ENCODE measurements at regions not wholly inside any gene's neighbourhood (a gene's known extent, or its start where the extent isn't known, plus 50 kb on each side); places are given as distances from the start of the nearest gene placed in this dataset.

GRCh38 chr4:178696515-178696914 lies 1254.3 kb upstream of the AGA start:
- Histone ChIP-seq H2AK5ac (ENCODE audit: low read length) (no peak overlapping the region), H3K4ac (ENCODE audit: low read depth, low read length) (no peak overlapping the region), H3K23ac (ENCODE audit: low read length) (no peak overlapping the region), H4K5ac (ENCODE audit: low read length) (no peak overlapping the region), H3K27me3 (ENCODE audit: insufficient read depth, low read length, poor library complexity) (no peaks in the 10 kb centered on the region), H3K4me2 (ENCODE audit: low read length) (no peak overlapping the region), H3K4me1 (ENCODE audit: control insufficient read depth, low read depth, low read length) (no peaks in the 10 kb centered on the region), H3K36me3 (ENCODE audit: control insufficient read depth, insufficient read depth, low read length) (no peaks in the 10 kb centered on the region), H2BK120ac (ENCODE audit: low read depth, low read length) (no peak overlapping the region), H3K9ac (ENCODE audit: low read length) (no peak overlapping the region), H2BK5ac (ENCODE audit: low read length) (no peak overlapping the region), H4K8ac (ENCODE audit: low read depth, low read length) (no peak overlapping the region), H3K27ac (ENCODE audit: low read depth, low read length) (no peak overlapping the region), H3K79me2 (ENCODE audit: control insufficient read depth, insufficient read depth, low read length) (no peaks in the 10 kb centered on the region), H2BK15ac (replicated peaks; ENCODE audit: low read depth) (no peak overlapping the region), H3K4me3 (ENCODE audit: low read length) (no peak overlapping the region), H3K56ac (ENCODE audit: low read length) (no peak overlapping the region), H3K18ac (ENCODE audit: low read length) (no peak overlapping the region), H3K79me1 (ENCODE audit: low read length) (no peaks in the 10 kb centered on the region)
- no peak for DNase-seq
- WGBS (ENCODE audit: extremely low coverage, insufficient coverage, low lambda C conversion rate): no CpG with 5 or more reads among the region's 3 CpGs

GRCh38 chr4:178712486-178712885 lies 1270.2 kb upstream of the AGA start:
- no peak overlapping the region for H3K56ac ChIP-seq (ENCODE audit: low read length)
- no peaks in the 10 kb centered on the region for H3K4me1 ChIP-seq (ENCODE audit: control insufficient read depth, low read depth, low read length)
- no peak overlapping the region for H3K4me3 ChIP-seq (ENCODE audit: low read length)
- no CpG with 5 or more reads among the region's 1 CpG for WGBS (ENCODE audit: extremely low coverage, insufficient coverage, low lambda C conversion rate)
- no peak overlapping the region for H2BK15ac ChIP-seq (replicated peaks; ENCODE audit: low read depth)
- no peak overlapping the region for H4K5ac ChIP-seq (ENCODE audit: low read length)
- no peak overlapping the region for H3K27ac ChIP-seq (ENCODE audit: low read depth, low read length)
- H3K79me2 ChIP-seq (ENCODE audit: control insufficient read depth, insufficient read depth, low read length): no peaks in the 10 kb centered on the region
- H3K4me2 ChIP-seq (ENCODE audit: low read length): no peak overlapping the region
- no peak overlapping the region for H3K9ac ChIP-seq (ENCODE audit: low read length)
- no peak for DNase-seq
- H3K4ac ChIP-seq (ENCODE audit: low read depth, low read length): no peak overlapping the region
- no peaks in the 10 kb centered on the region for H3K27me3 ChIP-seq (ENCODE audit: insufficient read depth, low read length, poor library complexity)
- no peak overlapping the region for H3K23ac ChIP-seq (ENCODE audit: low read length)
- H3K79me1 ChIP-seq (ENCODE audit: low read length): no peaks in the 10 kb centered on the region
- no peak overlapping the region for H2BK5ac ChIP-seq (ENCODE audit: low read length)
- no peak overlapping the region for H2BK120ac ChIP-seq (ENCODE audit: low read depth, low read length)
- H3K18ac ChIP-seq (ENCODE audit: low read length): no peak overlapping the region
- H3K36me3 ChIP-seq (ENCODE audit: control insufficient read depth, insufficient read depth, low read length): no peaks in the 10 kb centered on the region
- no peak overlapping the region for H2AK5ac ChIP-seq (ENCODE audit: low read length)
- H4K8ac ChIP-seq (ENCODE audit: low read depth, low read length): no peak overlapping the region

- Histone ChIP-seq H3K79me1 (ENCODE audit: low read length) (no peaks in the 10 kb centered on the region), H3K9ac (ENCODE audit: low read length) (no peak overlapping the region), H3K4me3 (ENCODE audit: low read length) (no peak overlapping the region), H3K4me1 (ENCODE audit: control insufficient read depth, low read depth, low read length) (no peaks in the 10 kb centered on the region), H3K36me3 (ENCODE audit: control insufficient read depth, insufficient read depth, low read length) (no peaks in the 10 kb centered on the region), H3K18ac (ENCODE audit: low read length) (no peak overlapping the region), H2BK120ac (ENCODE audit: low read depth, low read length) (no peak overlapping the region), H4K5ac (ENCODE audit: low read length) (no peak overlapping the region), H2BK5ac (ENCODE audit: low read length) (no peak overlapping the region), H3K79me2 (ENCODE audit: control insufficient read depth, insufficient read depth, low read length) (no peaks in the 10 kb centered on the region), H3K27ac (ENCODE audit: low read depth, low read length) (no peak overlapping the region), H2BK15ac (replicated peaks; ENCODE audit: low read depth) (no peak overlapping the region), H4K8ac (ENCODE audit: low read depth, low read length) (no peak overlapping the region), H3K23ac (ENCODE audit: low read length) (no peak overlapping the region), H3K4ac (ENCODE audit: low read depth, low read length) (no peak overlapping the region), H2AK5ac (ENCODE audit: low read length) (no peak overlapping the region), H3K27me3 (ENCODE audit: insufficient read depth, low read length, poor library complexity) (no peaks in the 10 kb centered on the region), H3K56ac (ENCODE audit: low read length) (no peak overlapping the region), H3K4me2 (ENCODE audit: low read length) (no peak overlapping the region)
- WGBS (ENCODE audit: extremely low coverage, insufficient coverage, low lambda C conversion rate): no CpG with 5 or more reads among the region's 4 CpGs
- DNase-seq: no peak
Observed at GRCh38 chr4:178738026-178738425, 1295.8 kb upstream of the AGA start.

- Histone ChIP-seq H3K23ac (ENCODE audit: low read length) (no peak overlapping the region), H3K79me1 (ENCODE audit: low read length) (no peaks in the 10 kb centered on the region), H3K9ac (ENCODE audit: low read length) (no peak overlapping the region), H2BK5ac (ENCODE audit: low read length) (no peak overlapping the region), H4K5ac (ENCODE audit: low read length) (no peak overlapping the region), H3K79me2 (ENCODE audit: control insufficient read depth, insufficient read depth, low read length) (no peaks in the 10 kb centered on the region), H2AK5ac (ENCODE audit: low read length) (no peak overlapping the region), H4K8ac (ENCODE audit: low read depth, low read length) (no peak overlapping the region), H3K27ac (ENCODE audit: low read depth, low read length) (no peak overlapping the region), H3K36me3 (ENCODE audit: control insufficient read depth, insufficient read depth, low read length) (no peaks in the 10 kb centered on the region), H2BK120ac (ENCODE audit: low read depth, low read length) (no peak overlapping the region), H3K4ac (ENCODE audit: low read depth, low read length) (no peak overlapping the region), H3K18ac (ENCODE audit: low read length) (no peak overlapping the region), H3K4me2 (ENCODE audit: low read length) (no peak overlapping the region), H3K4me3 (ENCODE audit: low read length) (no peak overlapping the region), H2BK15ac (replicated peaks; ENCODE audit: low read depth) (no peak overlapping the region), H3K56ac (ENCODE audit: low read length) (no peak overlapping the region), H3K4me1 (ENCODE audit: control insufficient read depth, low read depth, low read length) (no peaks in the 10 kb centered on the region), H3K27me3 (ENCODE audit: insufficient read depth, low read length, poor library complexity) (no peaks in the 10 kb centered on the region)
- WGBS (ENCODE audit: extremely low coverage, insufficient coverage, low lambda C conversion rate): no CpG with 5 or more reads among the region's 1 CpG
- DNase-seq: no peak
Observed at GRCh38 chr4:178745203-178745602, 1303.0 kb upstream of the AGA start.

- H2BK5ac ChIP-seq (ENCODE audit: low read length): no peak overlapping the region
- H2AK5ac ChIP-seq (ENCODE audit: low read length): no peak overlapping the region
- no peak overlapping the region for H3K4ac ChIP-seq (ENCODE audit: low read depth, low read length)
- no peak overlapping the region for H3K23ac ChIP-seq (ENCODE audit: low read length)
- DNase-seq: peak; percentile 86
- no peak overlapping the region for H2BK15ac ChIP-seq (replicated peaks; ENCODE audit: low read depth)
- no peak overlapping the region for H2BK120ac ChIP-seq (ENCODE audit: low read depth, low read length)
- no CpG with 5 or more reads among the region's 2 CpGs for WGBS (ENCODE audit: extremely low coverage, insufficient coverage, low lambda C conversion rate)
- no peak overlapping the region for H4K5ac ChIP-seq (ENCODE audit: low read length)
- H3K36me3 ChIP-seq (ENCODE audit: control insufficient read depth, insufficient read depth, low read length): no peaks in the 10 kb centered on the region
- H3K27ac ChIP-seq (ENCODE audit: low read depth, low read length): no peak overlapping the region
- no peaks in the 10 kb centered on the region for H3K4me1 ChIP-seq (ENCODE audit: control insufficient read depth, low read depth, low read length)
- no peak overlapping the region for H3K4me3 ChIP-seq (ENCODE audit: low read length)
- no peak overlapping the region for H3K4me2 ChIP-seq (ENCODE audit: low read length)
- H4K8ac ChIP-seq (ENCODE audit: low read depth, low read length): no peak overlapping the region
- H3K27me3 ChIP-seq (ENCODE audit: insufficient read depth, low read length, poor library complexity): no peaks in the 10 kb centered on the region
- H3K79me1 ChIP-seq (ENCODE audit: low read length): no peaks in the 10 kb centered on the region
- no peaks in the 10 kb centered on the region for H3K79me2 ChIP-seq (ENCODE audit: control insufficient read depth, insufficient read depth, low read length)
- no peak overlapping the region for H3K56ac ChIP-seq (ENCODE audit: low read length)
- H3K9ac ChIP-seq (ENCODE audit: low read length): no peak overlapping the region
- no peak overlapping the region for H3K18ac ChIP-seq (ENCODE audit: low read length)
Observed at GRCh38 chr4:178752954-178753525, 1310.8 kb upstream of the AGA start.

GRCh38 chr4:178778496-178778895 lies 1336.3 kb upstream of the AGA start:
- Histone ChIP-seq H2BK15ac (replicated peaks; ENCODE audit: low read depth) (no peak overlapping the region), H2AK5ac (ENCODE audit: low read length) (no peak overlapping the region), H3K27me3 (ENCODE audit: insufficient read depth, low read length, poor library complexity) (no peaks in the 10 kb centered on the region), H3K56ac (ENCODE audit: low read length) (no peak overlapping the region), H2BK5ac (ENCODE audit: low read length) (no peak overlapping the region), H4K5ac (ENCODE audit: low read length) (no peak overlapping the region), H3K4me1 (ENCODE audit: control insufficient read depth, low read depth, low read length) (no peaks in the 10 kb centered on the region), H3K79me1 (ENCODE audit: low read length) (no peaks in the 10 kb centered on the region), H3K18ac (ENCODE audit: low read length) (no peak overlapping the region), H3K27ac (ENCODE audit: low read depth, low read length) (no peak overlapping the region), H3K79me2 (ENCODE audit: control insufficient read depth, insufficient read depth, low read length) (no peaks in the 10 kb centered on the region), H3K9ac (ENCODE audit: low read length) (no peak overlapping the region), H3K4ac (ENCODE audit: low read depth, low read length) (no peak overlapping the region), H4K8ac (ENCODE audit: low read depth, low read length) (no peak overlapping the region), H3K4me3 (ENCODE audit: low read length) (no peak overlapping the region), H3K36me3 (ENCODE audit: control insufficient read depth, insufficient read depth, low read length) (no peaks in the 10 kb centered on the region), H2BK120ac (ENCODE audit: low read depth, low read length) (no peak overlapping the region), H3K23ac (ENCODE audit: low read length) (no peak overlapping the region), H3K4me2 (ENCODE audit: low read length) (no peak overlapping the region)
- no CpG with 5 or more reads among the region's 8 CpGs for WGBS (ENCODE audit: extremely low coverage, insufficient coverage, low lambda C conversion rate)
- no peak for DNase-seq

Measured in mesendoderm (in vitro differentiated cells).